AG04450 (cell line): ENCODE measurements at regions not wholly inside any gene's neighbourhood (a gene's known extent, or its start where the extent isn't known, plus 50 kb on each side); places are given as distances from the start of the nearest gene placed in this dataset.
"Not testable (repeated sequence)": the region's sequence is repeated elsewhere in the genome, so short reads cannot be mapped to it uniquely, and the experiment has no call there.

Experiments used
- CTCF ChIA-PET: fragments of 300-600, 350-600 bp; formaldehyde crosslinking; extraction: SDS; loops from one replicate; lab custom pipeline; 2022; ENCODE audit warnings: antibody characterized with exemption, inconsistent platforms; lab: Charles Lee
- POLR2A ChIA-PET: fragments of 350-600 bp; formaldehyde crosslinking; extraction: SDS; loops from one replicate; lab custom pipeline; 2021; ENCODE audit warnings: antibody characterized with exemption, inconsistent platforms; lab: Yijun Ruan, JAX
- DNase-seq: peaks from one replicate; pipeline ENCODE4 v3.0.0-alpha.2; 2011; ENCODE audit warnings: low read depth, low spot score
- H3K27ac ChIP-seq: one replicate; pipeline ENCODE4 v1.5.1; 2012; ENCODE audit warnings: low read depth, low read length, control low read depth
- H3K27me3 ChIP-seq: one replicate; pipeline ENCODE4 v1.6.0; 2012; ENCODE audit warnings: low read length; ENCODE audit not compliant: control insufficient read depth, insufficient read depth
- H3K4me3 ChIP-seq: 2 replicates; pipeline ENCODE4 v1.5.1; 2011; ENCODE audit warnings: mild to moderate bottlenecking, low read depth, low read length, control low read depth
- H3K9me3 ChIP-seq: 2 replicates; pipeline ENCODE4 v1.5.1; 2012; ENCODE audit warnings: low read length; ENCODE audit not compliant: control insufficient read depth, insufficient read depth
- TF ChIP-seq, protein P1 (sequence below): IDR thresholded peaks from 2 replicates; pipeline ENCODE4 v1.5.1; 2011; ENCODE audit warnings: low read depth, low read length, control low read depth, inconsistent platforms

DNA sequence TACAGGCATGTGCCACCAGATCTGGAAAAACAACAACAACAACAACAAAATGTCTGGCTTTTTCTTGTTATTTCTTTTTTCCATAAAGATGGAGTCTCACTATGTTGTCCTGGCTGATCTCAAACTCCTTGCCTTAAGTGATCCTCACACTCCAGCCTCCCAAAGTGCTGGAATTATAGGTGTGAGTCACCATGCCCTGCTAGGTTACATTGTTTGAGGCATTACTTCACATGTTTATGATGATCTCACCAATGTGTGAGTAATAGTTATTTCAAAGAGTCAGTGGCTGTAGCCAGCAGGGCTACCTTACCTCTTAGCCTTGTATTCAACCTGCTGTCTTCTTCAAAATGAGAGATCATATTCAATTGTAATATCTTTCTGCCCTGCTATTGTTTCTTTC, 445.7 kb downstream of the AMY1C start:
- H3K9me3 ChIP-seq, result peaks cover 5% of the 10 kb centered on the region
- H3K27ac ChIP-seq, result no peak overlapping the region
- ChIA-PET CTCF (no interaction called here), POLR2A (no interaction called here)
- no peak overlapping the region for H3K4me3 ChIP-seq
- H3K27me3 ChIP-seq, result no peaks in the 10 kb centered on the region
- TF ChIP-seq, protein P1, sequence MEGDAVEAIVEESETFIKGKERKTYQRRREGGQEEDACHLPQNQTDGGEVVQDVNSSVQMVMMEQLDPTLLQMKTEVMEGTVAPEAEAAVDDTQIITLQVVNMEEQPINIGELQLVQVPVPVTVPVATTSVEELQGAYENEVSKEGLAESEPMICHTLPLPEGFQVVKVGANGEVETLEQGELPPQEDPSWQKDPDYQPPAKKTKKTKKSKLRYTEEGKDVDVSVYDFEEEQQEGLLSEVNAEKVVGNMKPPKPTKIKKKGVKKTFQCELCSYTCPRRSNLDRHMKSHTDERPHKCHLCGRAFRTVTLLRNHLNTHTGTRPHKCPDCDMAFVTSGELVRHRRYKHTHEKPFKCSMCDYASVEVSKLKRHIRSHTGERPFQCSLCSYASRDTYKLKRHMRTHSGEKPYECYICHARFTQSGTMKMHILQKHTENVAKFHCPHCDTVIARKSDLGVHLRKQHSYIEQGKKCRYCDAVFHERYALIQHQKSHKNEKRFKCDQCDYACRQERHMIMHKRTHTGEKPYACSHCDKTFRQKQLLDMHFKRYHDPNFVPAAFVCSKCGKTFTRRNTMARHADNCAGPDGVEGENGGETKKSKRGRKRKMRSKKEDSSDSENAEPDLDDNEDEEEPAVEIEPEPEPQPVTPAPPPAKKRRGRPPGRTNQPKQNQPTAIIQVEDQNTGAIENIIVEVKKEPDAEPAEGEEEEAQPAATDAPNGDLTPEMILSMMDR, result no peak
- DNase-seq, result no peak

- CTCF ChIA-PET, result no interaction called here
- no peak for DNase-seq
- no peak overlapping the region for H3K4me3 ChIP-seq
- TF ChIP-seq, protein P1, result no peak
- H3K9me3 ChIP-seq, result peaks cover 5% of the 10 kb centered on the region
- POLR2A ChIA-PET, result no interaction called here
- H3K27me3 ChIP-seq, result no peaks in the 10 kb centered on the region
- no peak overlapping the region for H3K27ac ChIP-seq
Observed at GRCh38 chr1:104196136-104196535, 446.4 kb downstream of the AMY1C start.

DNA sequence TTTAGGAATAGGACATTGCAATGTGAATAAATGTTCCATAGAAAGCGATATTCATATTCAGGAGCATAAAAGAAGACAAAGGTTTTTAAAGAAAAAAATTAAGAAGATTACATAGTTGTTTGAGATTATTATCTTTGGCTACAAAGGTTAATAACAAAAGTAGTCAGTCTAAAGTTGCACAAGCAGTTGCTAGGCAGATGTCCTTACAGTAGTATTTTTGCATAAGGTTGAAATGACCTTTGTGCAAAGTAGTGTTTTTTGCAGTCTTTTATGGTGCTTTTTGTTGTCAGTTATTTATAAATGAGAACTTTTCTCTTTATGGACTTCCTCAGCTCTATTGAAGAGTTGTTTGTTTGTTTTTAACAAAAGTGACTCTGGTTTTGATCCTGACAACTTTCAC, 447.8 kb downstream of the AMY1C start:
- POLR2A ChIA-PET, result no interaction called here
- no peaks in the 10 kb centered on the region for H3K27me3 ChIP-seq
- TF ChIP-seq, protein P1, result no peak
- H3K4me3 ChIP-seq, result no peak overlapping the region
- peaks cover 5% of the 10 kb centered on the region; the same call in 1 of the 2 replicates for H3K9me3 ChIP-seq
- CTCF ChIA-PET, result no interaction called here
- DNase-seq, result no peak
- H3K27ac ChIP-seq, result no peak overlapping the region

DNA sequence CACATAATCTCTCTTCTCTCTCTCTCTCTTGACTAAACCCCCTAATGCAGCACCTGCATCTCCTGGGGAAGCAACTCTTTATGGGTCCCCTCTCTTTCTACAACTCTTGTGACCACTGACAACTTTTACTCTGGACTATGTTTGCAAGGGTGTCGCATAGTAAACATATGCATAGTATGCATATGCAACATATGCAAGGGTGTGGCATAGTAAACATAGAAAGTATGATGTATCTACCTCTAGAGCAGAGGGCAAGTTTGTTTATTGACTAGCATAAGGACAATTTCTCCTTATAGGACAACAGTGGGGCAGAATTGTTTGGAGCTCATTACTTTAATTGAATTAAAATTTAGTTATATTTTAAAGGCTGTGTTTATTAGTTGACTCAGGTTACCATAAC, 462.5 kb downstream of the AMY1C start:
- Histone ChIP-seq H3K27me3 (no peaks in the 10 kb centered on the region), H3K27ac (no peak overlapping the region), H3K9me3 (peaks cover 16% of the 10 kb centered on the region), H3K4me3 (no peak overlapping the region)
- no peak for DNase-seq
- CTCF ChIA-PET, result no interaction called here
- POLR2A ChIA-PET, result no interaction called here
- TF ChIP-seq, protein P1, result no peak

DNA sequence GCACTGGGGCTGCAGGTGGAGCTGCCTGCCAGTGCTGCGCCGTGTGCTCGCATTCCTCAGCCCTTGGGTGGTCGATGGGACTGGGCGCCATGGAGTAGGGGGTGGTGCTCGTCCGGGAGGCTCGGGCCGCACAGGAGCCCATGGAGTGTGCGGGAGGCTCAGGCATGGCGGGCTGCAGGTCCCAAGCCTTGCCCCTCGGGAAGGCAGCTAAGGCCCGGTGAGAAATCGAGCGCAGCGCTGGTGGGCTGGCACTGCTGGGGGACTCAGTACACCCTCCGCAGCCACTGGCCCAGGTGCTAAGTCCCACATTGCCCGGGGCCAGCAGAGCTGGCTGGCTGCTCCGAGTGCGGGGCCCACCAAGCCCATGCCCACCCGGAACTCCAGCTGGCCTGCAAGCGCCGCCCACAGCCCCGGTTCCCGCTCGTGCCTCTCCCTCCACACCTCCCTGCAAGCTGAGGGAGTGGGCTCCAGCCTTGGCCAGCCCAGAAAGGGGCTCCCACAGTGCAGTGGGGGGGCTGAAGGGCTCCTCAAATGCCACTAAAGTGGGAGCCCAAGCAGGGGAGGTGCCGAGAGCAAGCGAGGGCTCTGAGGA, 467.8 kb downstream of the AMY1C start:
- H3K27ac ChIP-seq, DNase-seq, CTCF ChIA-PET, H3K4me3 ChIP-seq, H3K27me3 ChIP-seq, POLR2A ChIA-PET: not testable (repeated sequence)
- H3K9me3 ChIP-seq, result peaks cover 14% of the 10 kb centered on the region
